Calu3 (cell line): ENCODE measurements at regions not wholly inside any gene's neighbourhood (a gene's known extent, or its start where the extent isn't known, plus 50 kb on each side); places are given as distances from the start of the nearest gene placed in this dataset.
A peak's percentile ranks its signal among the peaks of the same experiment; 100 is the strongest.

Experiments
- BruUV-seq: library from RNA; stranded (reverse); fragments of 400-500 nt; replicated peaks from 2 replicates; lab custom pipeline; 2021; lab: Mats Ljungman, UMichigan
- CTCF ChIA-PET: fragments of 300-600 bp; sonication (Branson Sonifier 250); formaldehyde crosslinking; loops from one replicate; lab custom pipeline; 2022; ENCODE audit warnings: antibody characterized with exemption; lab: Charles Lee
- DNase-seq: peaks from one replicate; pipeline ENCODE4 v3.0.0; 2022
- H3K27ac Mint-ChIP-seq: one replicate; pipeline ENCODE4 v1.8.0; 2022; ENCODE audit warnings: mixed read lengths; ENCODE audit not compliant: unreplicated experiment
- H3K27me3 Mint-ChIP-seq: one replicate; pipeline ENCODE4 v1.8.0; 2022; ENCODE audit warnings: mixed read lengths; ENCODE audit not compliant: unreplicated experiment
- H3K36me3 Mint-ChIP-seq: one replicate; pipeline ENCODE4 v1.8.0; 2022; ENCODE audit warnings: mild to moderate bottlenecking, moderate library complexity, mixed read lengths; ENCODE audit not compliant: insufficient read depth, unreplicated experiment
- H3K4me1 Mint-ChIP-seq: one replicate; pipeline ENCODE4 v1.8.0; 2022; ENCODE audit warnings: mild to moderate bottlenecking, low read depth, mixed read lengths; ENCODE audit not compliant: unreplicated experiment
- H3K4me3 Mint-ChIP-seq: one replicate; pipeline ENCODE4 v1.8.0; 2022; ENCODE audit warnings: mild to moderate bottlenecking, low read depth, moderate library complexity, mixed read lengths; ENCODE audit not compliant: unreplicated experiment
- H3K9me3 Mint-ChIP-seq: one replicate; pipeline ENCODE4 v1.8.0; 2022; ENCODE audit warnings: low read depth, mixed read lengths; ENCODE audit not compliant: unreplicated experiment
- CTCF ChIP-seq: fragments of 200-600 bp; IDR thresholded peaks from one replicate; pipeline ENCODE4 v1.8.0; 2022; ENCODE audit warnings: antibody characterized with exemption; ENCODE audit not compliant: unreplicated experiment
- intact Hi-C: fragments of 100-400 bp; cut with micrococcal nuclease; formaldehyde crosslinking; loops from one replicate; pipeline ENCODE4 v1.10.0; 2022; ENCODE audit not compliant: unreplicated experiment

GRCh38 chr4:176436293-176436973 is 116.7 kb downstream of the SPCS3 start:
- Mint-ChIP-seq H3K27ac (peak overlapping the region; percentile 47), H3K27me3 (no peaks in the 10 kb centered on the region), H3K4me1 (peaks cover 15% of the 10 kb centered on the region), H3K4me3 (no peak overlapping the region), H3K36me3 (no peaks in the 10 kb centered on the region), H3K9me3 (no peaks in the 10 kb centered on the region)
- intact Hi-C loops: no loop called here
- DNase-seq: no peak
- CTCF ChIA-PET: interaction anchor here (0.9 kb wide), 1 partner anchor 45 kb away, joined by 3 read pairs; no protein-coding TSS in a partner anchor
- no TSS peak for BruUV-seq
- TF ChIP-seq CTCF: no peak

- H3K27ac Mint-ChIP-seq: no peak overlapping the region
- peaks cover 28% of the 10 kb centered on the region for H3K4me1 Mint-ChIP-seq
- intact Hi-C loops: no loop called here
- H3K36me3 Mint-ChIP-seq: peaks cover 3% of the 10 kb centered on the region
- CTCF ChIA-PET: no interaction called here
- TF ChIP-seq CTCF: no peak
- no peak for DNase-seq
- H3K4me3 Mint-ChIP-seq: no peak overlapping the region
- H3K9me3 Mint-ChIP-seq: no peaks in the 10 kb centered on the region
- no peaks in the 10 kb centered on the region for H3K27me3 Mint-ChIP-seq
- BruUV-seq: no TSS peak
These were observed 118.0 kb downstream of the SPCS3 start for GRCh38 chr4:176437756-176438155.

GRCh38 chr4:176438401-176438800 is 118.6 kb downstream of the SPCS3 start:
- CTCF ChIA-PET: no interaction called here
- H3K27ac Mint-ChIP-seq: no peak overlapping the region
- no peak for DNase-seq
- H3K4me1 Mint-ChIP-seq: peaks cover 34% of the 10 kb centered on the region
- no peaks in the 10 kb centered on the region for H3K9me3 Mint-ChIP-seq
- H3K36me3 Mint-ChIP-seq: peaks cover 3% of the 10 kb centered on the region
- H3K4me3 Mint-ChIP-seq: no peak overlapping the region
- BruUV-seq: no TSS peak
- TF ChIP-seq CTCF: no peak
- no peaks in the 10 kb centered on the region for H3K27me3 Mint-ChIP-seq
- intact Hi-C loops: no loop called here

GRCh38 chr4:176439611-176440010 is 119.8 kb downstream of the SPCS3 start:
- CTCF ChIA-PET: interaction anchor here (1.0 kb wide), 1 partner anchor 53 kb away, joined by 3 read pairs; no protein-coding TSS in a partner anchor
- no peak overlapping the region for H3K4me3 Mint-ChIP-seq
- no TSS peak for BruUV-seq
- H3K27ac Mint-ChIP-seq: no peak overlapping the region
- no peak for TF ChIP-seq CTCF
- H3K36me3 Mint-ChIP-seq: peaks cover 3% of the 10 kb centered on the region
- DNase-seq: no peak
- H3K27me3 Mint-ChIP-seq: no peaks in the 10 kb centered on the region
- H3K9me3 Mint-ChIP-seq: no peaks in the 10 kb centered on the region
- intact Hi-C loops: loop anchor here (5.0 to 10.0 kb wide), 2 partner anchors 53 to 95 kb away; no protein-coding TSS in a partner anchor
- H3K4me1 Mint-ChIP-seq: peaks cover 42% of the 10 kb centered on the region
